ENCODE measurements at regions not wholly inside any gene's neighbourhood (a gene's known extent, or its start where the extent isn't known, plus 50 kb on each side); places are given as distances from the start of the nearest gene placed in this dataset.
"Not testable (repeated sequence)": the region's sequence is repeated elsewhere in the genome, so short reads cannot be mapped to it uniquely, and the experiment has no call there.

- CTCF ChIA-PET, result no interaction called here
- POLR2A ChIA-PET, result no interaction called here
- no peak for DNase-seq (ENCODE audit: extremely low spot score)
- TF ChIP-seq FOXK2 (IDR thresholded peaks at IDR 0.05), result no peak
- no peak for TF ChIP-seq BHLHE40 (IDR thresholded peaks at IDR 0.05; ENCODE audit: borderline replicate concordance)
- no peak for TF ChIP-seq FOXA1 (IDR thresholded peaks at IDR 0.05)
- no peak for TF ChIP-seq FOXM1 (IDR thresholded peaks at IDR 0.05; ENCODE audit: borderline replicate concordance)
- no peak for TF ChIP-seq PKNOX1 (IDR thresholded peaks at IDR 0.05)
- TF ChIP-seq SUZ12 (IDR thresholded peaks at IDR 0.05), result no peak
- no peak for TF ChIP-seq NFRKB (IDR thresholded peaks at IDR 0.05)
- no peak for TF ChIP-seq ZNF384 (IDR thresholded peaks at IDR 0.05)
- no peak for TF ChIP-seq ARNT (IDR thresholded peaks at IDR 0.05)
- TF ChIP-seq SP1 (IDR thresholded peaks at IDR 0.05), result no peak
- no peak for TF ChIP-seq TARDBP (IDR thresholded peaks at IDR 0.05)
Measured at GRCh38 chr6:149242883-149243282, 74.6 kb upstream of the TAB2 start.

DNA sequence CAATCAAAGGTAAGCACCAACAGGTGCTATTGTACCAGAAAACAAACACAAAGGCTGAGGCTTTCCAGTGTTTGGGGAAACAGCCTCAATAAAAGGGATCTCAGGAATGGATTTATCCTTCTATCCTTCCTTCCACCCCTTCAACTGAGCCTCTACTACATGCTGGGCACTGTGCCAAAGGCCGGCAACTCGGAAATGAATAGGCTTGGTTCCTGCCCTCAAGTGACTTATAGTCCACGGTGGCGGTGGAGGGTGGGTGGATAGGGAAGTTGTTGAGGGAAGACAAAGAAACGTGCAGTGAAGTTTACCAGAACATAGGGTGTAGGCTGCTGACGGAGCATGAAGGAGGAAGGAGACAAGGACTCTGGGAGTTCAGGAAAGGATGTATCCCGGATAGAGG lies 73.4 kb upstream of the TAB2 start:
- no peak for DNase-seq (ENCODE audit: extremely low spot score)
- ChIA-PET POLR2A (no interaction called here), CTCF (no interaction called here)
- TF ChIP-seq FOXA1 (IDR thresholded peaks at IDR 0.05), result no peak
- no peak for TF ChIP-seq LEF1 (IDR thresholded peaks at IDR 0.05; ENCODE audit: borderline replicate concordance)
- no peak for TF ChIP-seq CTBP1 (IDR thresholded peaks at IDR 0.05; ENCODE audit: borderline replicate concordance)
- TF ChIP-seq L3MBTL2 (conservative IDR thresholded peaks at IDR 0.05), result no peak
- no peak for TF ChIP-seq FOXM1 (IDR thresholded peaks at IDR 0.05; ENCODE audit: borderline replicate concordance)
- no peak for TF ChIP-seq SP1 (IDR thresholded peaks at IDR 0.05)
- no peak for TF ChIP-seq FOXK2 (IDR thresholded peaks at IDR 0.05)
- no peak for TF ChIP-seq SUZ12 (IDR thresholded peaks at IDR 0.05)

- DNase-seq (ENCODE audit: extremely low spot score), result no peak
- ChIA-PET CTCF (no interaction called here), POLR2A (no interaction called here)
- TF ChIP-seq ZNF384 (IDR thresholded peaks at IDR 0.05) (no peak), ELF4 (IDR thresholded peaks at IDR 0.05) (no peak), FOXM1 (IDR thresholded peaks at IDR 0.05; ENCODE audit: borderline replicate concordance) (no peak), SP1 (IDR thresholded peaks at IDR 0.05) (no peak), SUZ12 (IDR thresholded peaks at IDR 0.05) (no peak), NFRKB (IDR thresholded peaks at IDR 0.05) (no peak), LEF1 (IDR thresholded peaks at IDR 0.05; ENCODE audit: borderline replicate concordance) (no peak), FOXK2 (IDR thresholded peaks at IDR 0.05) (no peak)
Measured at GRCh38 chr6:149246691-149247384, 70.7 kb upstream of the TAB2 start.

GRCh38 chr6:149247385-149247763 lies 70.1 kb upstream of the TAB2 start:
- ChIA-PET POLR2A (no interaction called here), CTCF (no interaction called here)
- TF ChIP-seq LEF1 (IDR thresholded peaks at IDR 0.05; ENCODE audit: borderline replicate concordance), result no peak
- no peak for TF ChIP-seq TARDBP (IDR thresholded peaks at IDR 0.05)
- TF ChIP-seq HDGF (IDR thresholded peaks at IDR 0.05; ENCODE audit: borderline replicate concordance), result no peak
- no peak for TF ChIP-seq ZNF384 (IDR thresholded peaks at IDR 0.05)
- TF ChIP-seq FOXM1 (IDR thresholded peaks at IDR 0.05; ENCODE audit: borderline replicate concordance), result no peak
- no peak for TF ChIP-seq FOXK2 (IDR thresholded peaks at IDR 0.05)
- TF ChIP-seq ARNT (IDR thresholded peaks at IDR 0.05), result no peak
- no peak for TF ChIP-seq FOXA1 (IDR thresholded peaks at IDR 0.05)
- TF ChIP-seq ELF4 (IDR thresholded peaks at IDR 0.05), result no peak
- TF ChIP-seq SP1 (IDR thresholded peaks at IDR 0.05), result no peak
- no peak for TF ChIP-seq BHLHE40 (IDR thresholded peaks at IDR 0.05; ENCODE audit: borderline replicate concordance)
- TF ChIP-seq CTBP1 (IDR thresholded peaks at IDR 0.05; ENCODE audit: borderline replicate concordance), result no peak
- no peak for TF ChIP-seq NFRKB (IDR thresholded peaks at IDR 0.05)
- DNase-seq (ENCODE audit: extremely low spot score), result no peak

DNA sequence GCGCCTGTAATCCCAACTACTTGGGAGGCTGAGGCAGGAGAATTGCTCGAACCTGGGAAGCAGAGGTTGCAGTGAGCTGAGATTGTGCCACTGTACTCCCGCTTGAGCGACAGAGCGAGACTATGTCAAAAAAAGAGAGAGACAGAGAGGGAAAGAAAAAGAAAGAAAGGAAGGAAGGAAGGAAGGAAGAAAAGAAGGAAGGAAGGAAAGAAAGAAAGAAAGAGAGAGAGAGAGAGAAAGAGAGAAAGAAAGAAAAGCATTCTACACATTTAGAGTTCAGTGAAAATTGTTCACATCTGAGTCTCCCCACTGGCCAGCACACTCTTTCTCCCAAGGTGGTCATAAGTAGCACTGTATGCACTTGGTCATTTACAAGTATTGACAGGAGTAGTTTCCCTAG lies 69.2 kb upstream of the TAB2 start:
- DNase-seq (ENCODE audit: extremely low spot score); POLR2A ChIA-PET; CTCF ChIA-PET: not testable (repeated sequence)

GRCh38 chr6:149248693-149249369 lies 68.7 kb upstream of the TAB2 start:
- ChIA-PET CTCF (no interaction called here), POLR2A (no interaction called here)
- DNase-seq (ENCODE audit: extremely low spot score), result no peak
- TF ChIP-seq TARDBP (IDR thresholded peaks at IDR 0.05) (no peak), ZNF384 (IDR thresholded peaks at IDR 0.05) (no peak), FOXK2 (IDR thresholded peaks at IDR 0.05) (no peak), ARNT (IDR thresholded peaks at IDR 0.05) (no peak), L3MBTL2 (conservative IDR thresholded peaks at IDR 0.05) (no peak), SUZ12 (IDR thresholded peaks at IDR 0.05) (no peak), HDGF (IDR thresholded peaks at IDR 0.05; ENCODE audit: borderline replicate concordance) (no peak), FOXA1 (IDR thresholded peaks at IDR 0.05) (no peak), CTBP1 (IDR thresholded peaks at IDR 0.05; ENCODE audit: borderline replicate concordance) (no peak), PKNOX1 (IDR thresholded peaks at IDR 0.05) (no peak), ELF4 (IDR thresholded peaks at IDR 0.05) (no peak), LEF1 (IDR thresholded peaks at IDR 0.05; ENCODE audit: borderline replicate concordance) (no peak), SP1 (IDR thresholded peaks at IDR 0.05) (no peak)
